Ureter (tissue), 1 donor: ENCODE measurements at regions not wholly inside any gene's neighbourhood (a gene's known extent, or its start where the extent isn't known, plus 50 kb on each side); places are given as distances from the start of the nearest gene placed in this dataset.

Experiments used
- DNase-seq: peaks from one replicate; pipeline ENCODE4 v3.0.0-alpha.2; 2020; ENCODE audit warnings: low spot score
- donor health status: DM: yes; HTN: yes; CAD: no.

DNA sequence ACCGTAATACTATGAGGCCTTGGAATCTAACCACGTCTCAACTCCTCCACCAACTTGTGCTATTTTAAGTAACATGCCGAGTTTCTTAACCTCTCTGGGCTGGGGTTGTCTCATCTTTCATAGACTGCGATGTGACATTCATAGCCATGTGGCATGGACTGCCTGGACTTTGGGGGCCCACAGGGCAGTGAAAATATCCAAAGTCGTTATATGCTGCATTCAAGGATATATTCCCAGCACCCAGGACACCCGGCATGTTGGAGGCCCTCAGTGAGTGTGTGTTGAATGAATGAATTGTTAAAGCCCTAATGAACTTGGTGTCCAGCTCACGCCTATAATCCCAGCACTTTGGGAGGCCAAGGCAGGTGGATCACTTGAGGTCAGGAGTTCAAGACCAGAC lies 203.1 kb downstream of the CBLN1 start:
- no peak for DNase-seq

DNA sequence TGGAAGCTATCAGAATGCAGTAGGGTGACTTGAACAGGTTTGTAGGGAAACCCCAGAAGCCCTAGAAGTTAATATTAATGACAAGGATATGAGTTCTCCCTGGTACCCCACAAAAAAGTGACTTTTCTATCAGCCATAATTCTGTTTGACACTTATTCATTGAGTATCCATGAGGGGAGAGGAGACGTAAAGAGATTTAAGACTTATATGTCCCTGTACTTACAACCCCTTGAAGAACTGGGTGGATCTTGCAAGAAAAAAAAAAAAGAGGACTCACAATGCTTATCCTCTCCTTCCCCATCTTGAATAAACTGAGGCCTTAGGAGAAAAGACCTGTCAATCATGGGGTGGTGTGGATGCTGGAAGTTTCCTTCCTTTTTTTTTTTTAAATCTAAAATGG lies 203.5 kb downstream of the CBLN1 start:
- no peak for DNase-seq

DNA sequence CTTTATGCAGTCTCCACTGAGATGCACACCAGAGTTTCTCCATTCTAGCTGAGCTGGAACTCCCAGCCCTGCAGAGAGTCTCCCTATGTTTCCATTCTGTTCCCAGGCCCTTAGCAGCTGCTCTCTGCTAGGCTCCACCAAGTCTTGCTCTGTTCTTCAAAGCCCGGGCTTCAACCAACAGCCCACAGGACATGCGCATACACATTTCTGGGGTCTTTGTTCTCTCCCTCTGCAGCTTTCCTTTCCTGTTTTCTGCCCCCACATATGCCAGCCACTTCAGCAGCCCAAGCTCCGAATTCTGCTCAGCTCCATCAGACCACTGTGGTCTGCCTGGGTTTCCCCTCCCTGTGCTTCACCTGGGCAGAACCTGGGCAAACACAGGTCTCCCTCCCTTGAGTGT lies 205.9 kb downstream of the CBLN1 start:
- DNase-seq: no peak

DNA sequence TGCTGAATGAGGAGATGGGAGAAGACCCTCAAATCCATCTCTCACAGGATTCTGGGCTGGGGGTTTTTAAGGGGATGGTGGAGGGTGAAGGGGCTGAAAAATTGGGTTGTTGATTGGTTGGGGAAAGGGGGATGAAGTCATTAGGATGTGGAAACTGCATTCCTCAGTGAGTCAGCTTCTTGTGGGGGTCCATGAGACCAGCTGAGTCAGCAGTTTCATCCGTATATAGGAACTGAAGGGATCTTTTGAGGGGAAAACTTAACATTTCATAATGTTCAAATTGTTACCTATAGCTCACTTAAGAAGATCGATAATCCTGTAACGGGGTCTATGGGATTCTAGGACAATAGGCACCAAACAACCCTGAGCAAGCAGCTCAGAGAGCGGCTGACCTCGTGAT lies 213.4 kb downstream of the CBLN1 start:
- DNase-seq: no peak

DNA sequence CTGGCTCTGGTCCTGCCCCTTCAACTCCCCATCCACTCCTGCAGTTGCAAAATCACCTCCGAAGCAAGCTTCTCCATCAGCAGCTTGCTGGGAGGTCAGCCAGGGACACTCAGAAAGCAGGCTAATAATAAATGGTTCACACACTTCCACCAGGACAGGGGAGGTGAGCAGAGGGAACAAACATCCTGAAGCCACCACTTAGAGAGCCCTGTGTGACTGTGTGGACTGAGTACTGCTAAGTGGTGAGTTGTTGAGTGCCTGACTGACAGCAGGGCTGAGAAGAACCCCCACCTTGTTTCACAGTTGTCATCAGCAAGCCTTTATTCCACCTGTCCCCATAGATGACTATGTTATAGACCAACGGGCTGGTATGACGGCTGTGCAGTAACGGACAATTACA lies 213.9 kb downstream of the CBLN1 start:
- no peak for DNase-seq

DNA sequence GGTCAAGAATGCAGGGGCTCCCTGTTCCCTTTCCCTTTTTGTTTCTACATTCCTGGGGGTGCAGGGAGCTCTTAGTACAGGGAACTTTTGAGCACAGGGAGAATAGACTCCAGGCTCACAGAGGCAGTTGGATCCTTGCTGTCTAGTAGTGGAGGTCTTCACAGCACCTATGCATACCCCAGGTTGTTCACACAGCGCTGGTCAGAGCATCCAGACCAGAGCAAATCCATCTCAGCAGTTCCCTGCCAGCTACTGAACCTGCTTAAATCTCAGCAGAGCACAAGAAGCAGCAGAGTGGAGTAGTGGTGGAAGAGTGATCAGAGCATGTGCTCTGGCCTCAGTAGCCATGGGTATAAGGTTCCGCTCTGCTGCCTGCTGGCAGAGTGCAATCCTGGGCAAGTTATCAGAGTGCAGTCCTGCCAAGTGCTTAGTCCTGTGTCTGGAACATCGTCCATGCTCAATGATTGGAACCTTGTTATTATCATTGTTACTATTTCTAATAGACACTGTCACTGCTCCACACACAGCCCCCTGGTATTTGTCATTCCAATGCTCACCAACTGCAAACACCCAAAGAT lies 220.4 kb downstream of the CBLN1 start:
- DNase-seq: no peak

DNA sequence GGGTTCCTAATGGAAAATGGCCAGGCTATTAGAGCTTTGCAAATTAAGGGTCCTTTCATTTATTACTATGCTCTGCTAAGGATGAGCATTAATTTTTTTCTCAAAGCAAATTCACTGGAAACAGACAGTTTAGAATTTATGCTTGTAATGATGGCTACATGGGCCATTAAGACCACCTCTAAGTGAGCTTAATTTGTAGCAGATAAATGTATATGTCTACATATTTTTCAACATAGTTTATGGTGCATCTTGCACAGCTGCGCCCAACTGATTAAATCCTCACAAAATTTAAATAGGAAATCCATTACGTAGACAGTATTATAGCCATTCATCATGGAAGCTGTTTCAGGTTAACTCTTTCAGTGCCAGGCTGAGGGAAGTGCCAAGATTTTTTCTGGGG lies 220.9 kb downstream of the CBLN1 start:
- DNase-seq: no peak

DNA sequence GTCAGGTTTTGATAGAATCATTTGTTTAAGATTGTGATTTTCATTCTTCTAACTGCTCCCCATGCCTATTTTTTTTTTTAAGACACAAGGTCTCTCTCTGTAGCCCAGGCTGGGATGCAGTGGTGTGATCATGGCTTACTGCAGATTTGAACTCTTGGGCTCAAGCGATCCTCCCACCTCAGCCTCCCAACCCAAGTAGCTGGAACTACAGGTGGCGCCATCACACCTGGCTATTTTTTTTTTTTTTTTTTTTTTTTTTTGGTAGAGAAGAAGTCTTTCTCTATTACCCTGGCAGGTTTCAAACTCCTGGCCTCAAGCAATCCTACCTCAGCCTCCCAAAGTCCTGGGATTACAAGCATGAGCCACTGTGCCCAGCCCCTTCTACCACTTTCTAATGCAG lies 223.3 kb downstream of the CBLN1 start:
- no peak for DNase-seq

DNA sequence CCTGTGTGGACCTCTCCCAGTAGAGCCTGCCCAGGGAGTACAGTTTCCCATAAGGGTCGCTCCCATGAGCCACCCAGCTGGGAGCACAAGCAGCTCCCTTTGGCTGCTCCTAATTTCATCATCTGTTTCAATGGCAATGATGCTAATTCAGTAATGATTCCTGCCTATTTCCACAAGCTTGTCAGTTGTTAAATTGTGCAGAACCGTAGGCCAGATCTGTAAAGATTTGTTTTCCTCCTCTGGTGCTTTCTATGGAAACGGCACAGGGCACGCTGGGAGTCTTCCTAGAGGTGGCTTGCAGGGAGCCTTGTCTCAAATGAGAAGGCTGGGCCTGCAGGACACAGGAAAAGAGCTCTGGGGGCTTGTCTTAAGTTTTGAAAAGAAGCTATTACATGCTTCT lies 223.7 kb downstream of the CBLN1 start:
- DNase-seq: no peak

DNA sequence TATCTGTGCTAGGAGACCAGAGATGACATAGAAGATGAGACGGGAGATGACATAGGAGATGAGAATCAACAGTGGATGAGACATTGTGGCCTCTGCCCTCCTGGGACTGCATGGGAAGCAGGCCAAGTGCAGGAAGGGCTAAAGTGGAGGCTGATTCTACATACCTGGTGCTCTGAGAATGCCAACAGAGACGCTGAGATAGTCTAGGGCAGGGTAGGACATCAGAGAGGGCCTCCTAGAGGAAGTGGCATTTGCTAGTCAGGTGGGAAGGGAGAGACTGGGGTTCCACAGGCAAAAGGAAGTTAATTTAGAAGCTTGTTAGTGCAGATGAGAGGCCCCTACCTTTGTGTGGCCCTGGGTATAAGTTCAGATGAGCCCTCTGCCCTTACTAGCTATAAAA lies 224.2 kb downstream of the CBLN1 start:
- DNase-seq: no peak

DNA sequence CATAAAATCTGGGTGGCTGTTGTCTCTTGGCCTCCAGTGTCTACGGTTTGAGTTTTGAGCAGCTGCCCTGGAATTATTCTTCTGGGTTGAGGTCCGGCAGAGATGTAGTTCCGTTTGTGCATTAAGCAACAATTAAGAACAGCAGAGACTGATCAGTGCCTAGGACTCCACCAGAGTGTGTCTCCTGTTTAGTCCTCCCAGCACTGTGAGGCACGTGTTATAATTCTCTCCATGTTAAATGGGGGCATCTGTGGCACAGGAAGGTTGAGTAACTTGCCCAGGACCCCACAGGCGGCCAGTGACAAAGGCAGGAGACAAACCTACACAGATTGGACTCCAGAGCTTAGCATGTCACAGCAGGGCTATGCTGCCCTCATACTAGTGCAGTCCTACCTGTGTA lies 225.1 kb downstream of the CBLN1 start:
- no peak for DNase-seq

DNA sequence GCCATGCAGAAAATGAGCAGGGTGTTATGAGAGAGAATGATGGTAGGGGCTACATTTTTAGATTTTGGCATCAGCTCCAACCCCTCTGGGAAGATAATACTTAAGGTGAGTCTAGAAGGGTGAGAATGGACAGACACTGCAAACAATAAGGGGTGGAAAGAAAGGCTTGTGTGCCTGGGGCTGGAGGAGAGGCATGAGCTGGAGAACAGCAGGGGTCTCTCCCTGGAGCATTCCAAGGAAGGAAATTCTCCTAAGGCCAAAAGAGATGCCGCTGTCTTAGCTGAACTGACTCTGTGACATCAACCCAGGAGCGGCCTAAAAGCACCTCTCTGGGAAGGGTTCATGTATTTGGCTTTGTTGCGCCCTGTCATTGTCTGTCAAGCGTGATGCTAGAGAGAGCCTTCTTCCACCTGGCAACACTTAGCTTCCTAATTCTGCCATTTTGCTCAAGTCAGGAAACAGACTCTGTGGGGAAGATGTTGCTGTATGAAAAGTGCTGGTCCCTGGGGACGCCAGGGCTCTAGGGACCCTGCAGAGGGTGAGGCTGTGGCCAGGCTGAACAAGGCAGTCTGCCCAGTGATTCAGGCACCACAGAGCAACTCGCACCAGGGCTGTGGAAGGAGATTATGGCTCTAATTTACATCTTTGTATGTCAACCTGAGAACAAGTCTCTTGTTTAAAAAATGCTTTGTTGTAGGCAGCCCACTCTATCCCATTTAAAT lies 225.7 kb downstream of the CBLN1 start:
- DNase-seq: no peak

DNA sequence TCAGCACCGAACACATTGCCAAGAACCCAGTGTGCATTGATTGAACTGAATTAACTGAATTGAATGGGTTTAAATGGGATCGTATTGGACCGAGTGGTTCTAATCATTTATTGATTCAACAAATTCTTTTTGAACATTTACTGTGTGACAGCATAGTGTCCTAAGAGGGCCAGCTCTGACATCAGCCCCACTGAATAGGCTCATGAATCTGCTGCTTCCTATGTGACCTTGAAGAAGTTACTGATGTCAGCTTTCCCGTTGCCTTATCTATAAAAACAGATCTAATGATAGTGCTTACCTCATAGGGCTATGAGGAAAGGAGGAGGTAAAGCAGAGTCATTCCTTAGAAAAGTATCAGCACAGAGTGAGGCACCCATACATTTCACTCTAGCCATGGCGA lies 226.3 kb downstream of the CBLN1 start:
- no peak for DNase-seq

DNA sequence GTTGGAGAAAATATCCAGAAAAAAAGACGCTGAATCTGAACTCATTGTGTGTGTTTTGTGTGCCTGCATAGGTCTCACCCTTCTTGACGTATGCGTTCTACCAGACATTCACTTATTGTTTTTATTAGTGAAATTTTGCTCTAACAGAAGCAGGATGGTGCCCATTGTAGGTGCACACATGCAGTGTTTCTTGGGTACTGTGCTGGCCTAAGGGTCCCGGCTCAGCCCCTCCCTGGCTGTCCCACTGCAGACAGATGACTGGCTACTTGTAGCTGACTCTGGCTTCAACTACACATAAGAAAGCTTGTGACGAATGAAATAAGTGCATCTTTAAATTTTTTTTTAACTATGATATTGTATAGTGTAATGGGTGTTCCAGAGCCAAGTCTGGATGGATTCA lies 227.0 kb downstream of the CBLN1 start:
- no peak for DNase-seq

DNA sequence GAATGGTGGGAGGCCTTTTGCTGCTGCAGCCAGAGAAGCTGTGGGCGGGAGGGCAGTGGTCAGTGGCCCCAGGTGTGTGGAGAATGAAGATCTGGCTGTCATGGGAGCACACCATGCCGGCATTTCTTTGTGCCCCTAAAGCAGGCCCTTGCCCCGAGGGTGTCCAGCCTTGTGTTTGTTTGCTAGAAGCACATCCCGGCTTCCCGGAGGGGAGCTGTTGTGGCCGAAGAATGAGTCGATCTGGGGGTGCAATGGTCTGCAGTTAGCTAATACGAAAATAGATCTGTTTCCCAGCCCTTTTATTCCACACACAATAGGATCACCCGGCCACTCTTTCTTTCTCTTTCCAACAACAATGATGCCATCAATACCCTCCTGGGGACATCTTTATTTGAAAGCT lies 228.8 kb downstream of the CBLN1 start:
- DNase-seq: no peak

DNA sequence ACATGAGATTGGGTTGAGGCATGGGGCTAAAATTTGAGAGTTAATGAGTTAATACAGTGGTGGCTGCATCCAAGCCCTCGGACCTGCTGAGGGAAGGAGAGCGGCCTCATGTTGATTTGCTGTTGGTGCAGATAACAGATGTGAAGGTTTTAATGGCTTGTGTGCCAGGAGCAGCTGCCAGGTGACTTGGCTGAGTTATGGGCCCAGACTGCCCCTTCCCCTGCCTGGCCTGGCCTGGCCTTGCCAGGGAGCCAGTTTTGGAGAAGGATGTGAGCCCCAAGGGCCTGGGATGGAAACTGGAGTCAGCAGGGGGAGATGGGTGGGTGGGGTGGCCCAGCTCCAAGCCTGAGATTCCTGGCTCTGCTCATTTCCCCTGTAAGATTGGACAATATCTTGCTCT lies 230.1 kb downstream of the CBLN1 start:
- DNase-seq: no peak

DNA sequence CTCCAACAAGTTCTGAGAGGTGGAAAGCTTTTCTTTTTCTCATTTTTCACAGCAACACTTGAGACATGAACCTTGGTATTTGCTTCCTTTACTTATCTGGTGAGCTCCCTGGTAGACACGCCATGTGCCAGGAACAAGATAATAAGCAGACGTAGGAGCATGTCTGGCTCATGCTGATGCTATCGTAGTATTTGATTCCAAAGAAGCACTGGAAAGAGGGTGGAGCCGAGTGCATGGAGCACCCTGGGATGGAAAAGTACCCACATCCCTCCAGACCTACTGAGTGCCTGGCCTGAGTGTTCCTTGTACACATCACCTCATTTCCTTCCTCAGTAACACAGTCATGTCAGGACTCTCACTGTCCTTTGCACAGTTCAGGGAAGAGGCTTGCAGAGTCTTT lies 231.0 kb downstream of the CBLN1 start:
- no peak for DNase-seq

DNA sequence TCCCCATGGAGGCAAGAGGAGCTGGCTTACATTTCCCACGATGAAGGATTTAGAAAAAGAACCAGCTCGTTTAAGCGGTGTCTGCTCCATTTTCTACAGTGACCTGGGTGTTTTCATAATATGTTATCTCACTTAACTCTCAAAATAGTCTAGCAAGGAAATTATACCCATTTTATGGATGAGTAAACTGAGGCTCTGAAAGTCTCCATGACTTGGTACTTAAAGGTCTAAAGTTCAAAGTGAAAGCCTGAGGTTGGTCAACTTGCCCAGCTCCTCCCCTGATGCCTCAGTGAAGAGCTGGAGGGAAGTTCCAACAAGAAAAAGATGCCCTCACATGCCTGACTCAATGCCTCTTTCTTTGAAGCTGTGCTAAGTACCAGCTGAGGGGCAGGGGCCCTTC lies 232.0 kb downstream of the CBLN1 start:
- no peak for DNase-seq

DNA sequence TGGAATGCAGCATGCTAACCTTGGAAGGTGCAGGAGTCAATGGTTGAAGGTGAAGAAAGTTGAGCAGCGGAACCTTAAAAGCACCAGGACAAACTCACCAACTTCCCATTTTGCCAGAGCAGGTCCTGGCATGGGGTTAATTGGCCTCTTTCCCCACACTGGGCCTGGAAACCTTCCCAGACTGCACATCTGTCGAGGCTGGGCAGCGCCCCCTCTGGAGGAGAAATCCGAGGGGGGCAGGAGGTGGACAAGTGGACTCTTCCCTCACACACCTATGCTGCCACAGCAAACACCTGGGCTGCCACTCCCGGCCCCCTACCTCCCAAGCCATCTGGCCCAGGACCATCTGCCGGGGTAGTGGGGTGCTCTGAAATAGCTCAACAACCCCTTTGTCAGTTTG lies 232.4 kb downstream of the CBLN1 start:
- no peak for DNase-seq

DNA sequence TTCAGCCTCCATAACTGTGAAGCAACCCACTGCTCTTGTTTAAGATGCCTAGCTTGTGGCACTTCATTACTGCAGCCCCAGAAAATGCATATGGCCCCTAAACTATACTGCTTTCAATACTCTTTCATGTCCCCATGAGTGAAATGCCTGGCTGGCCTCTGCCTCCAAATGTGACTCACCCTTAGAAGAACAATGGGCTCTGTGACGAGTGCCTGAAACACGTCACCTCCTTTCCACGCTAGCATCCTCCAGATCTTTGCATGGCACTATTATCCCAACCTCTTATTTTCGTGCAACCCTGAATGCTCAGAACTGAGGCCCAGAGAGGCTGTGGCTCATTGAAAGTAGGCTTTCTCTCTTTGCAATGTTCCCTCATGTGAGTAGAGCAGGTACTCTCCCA lies 233.1 kb downstream of the CBLN1 start:
- no peak for DNase-seq

DNA sequence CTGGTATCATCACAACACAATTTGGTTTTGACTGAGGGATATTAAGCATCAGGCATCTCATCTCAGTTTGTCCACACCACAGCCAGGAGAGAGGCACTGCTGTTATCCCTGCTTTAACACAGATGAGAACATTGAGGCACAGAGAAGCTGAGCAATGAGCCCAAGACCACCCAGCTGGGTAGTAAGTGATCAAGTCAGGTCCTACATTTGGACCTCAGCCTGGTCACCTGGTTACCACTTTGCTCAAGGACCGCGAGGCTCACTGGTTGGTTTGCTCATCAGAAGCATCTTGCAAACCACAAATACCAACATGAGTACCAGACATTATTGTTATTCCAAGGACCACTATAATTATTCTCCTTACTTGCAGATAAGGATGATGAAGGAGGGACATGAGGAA lies 245.5 kb downstream of the CBLN1 start:
- DNase-seq: no peak

DNA sequence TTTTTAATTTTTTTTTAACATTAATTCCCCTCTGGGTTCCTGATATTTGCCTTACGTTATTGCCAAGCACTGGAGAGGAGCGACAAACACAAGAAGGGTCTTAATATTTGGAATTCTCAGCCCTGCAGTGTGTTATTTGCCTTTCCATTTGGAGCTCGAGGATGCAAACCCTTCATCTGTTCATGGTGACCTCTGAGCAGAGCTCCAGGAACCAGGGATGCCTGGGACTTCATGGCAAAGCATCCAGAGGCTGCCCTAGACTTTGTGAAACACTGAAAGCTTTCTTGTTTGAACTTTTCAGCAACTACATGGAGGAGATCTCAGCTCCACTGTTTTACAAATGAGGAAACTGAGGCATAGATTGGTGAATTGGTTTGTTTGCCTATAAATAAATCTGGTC lies 254.2 kb downstream of the CBLN1 start:
- no peak for DNase-seq

DNA sequence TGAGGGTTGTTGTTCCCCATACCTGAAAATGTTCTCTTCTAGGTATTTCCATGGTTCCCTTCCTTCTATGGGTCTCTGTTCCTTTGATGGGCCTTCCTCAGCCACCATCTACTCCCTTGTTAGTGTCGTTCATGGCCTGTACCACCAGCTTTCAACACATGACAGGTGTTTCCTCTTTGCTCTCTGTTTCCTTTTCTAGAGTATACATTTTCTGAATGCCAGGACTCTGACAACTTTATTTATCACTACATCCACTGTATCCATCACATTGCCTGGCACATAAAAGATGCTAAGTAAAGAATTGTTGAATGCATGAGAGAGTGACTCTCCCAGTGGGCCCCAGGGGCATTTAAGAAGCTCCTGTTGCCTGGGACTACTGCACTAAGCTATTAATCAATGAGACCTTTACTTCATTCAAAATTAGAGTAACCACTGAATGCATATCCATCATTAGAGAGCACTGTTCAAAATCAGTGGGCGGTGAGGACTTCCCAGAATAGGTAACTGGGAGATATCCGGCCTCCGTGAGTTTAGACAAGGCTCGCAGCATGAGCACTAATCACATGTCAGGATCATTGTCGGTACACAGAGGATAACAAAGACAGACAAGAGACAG lies 255.0 kb downstream of the CBLN1 start:
- DNase-seq: no peak

DNA sequence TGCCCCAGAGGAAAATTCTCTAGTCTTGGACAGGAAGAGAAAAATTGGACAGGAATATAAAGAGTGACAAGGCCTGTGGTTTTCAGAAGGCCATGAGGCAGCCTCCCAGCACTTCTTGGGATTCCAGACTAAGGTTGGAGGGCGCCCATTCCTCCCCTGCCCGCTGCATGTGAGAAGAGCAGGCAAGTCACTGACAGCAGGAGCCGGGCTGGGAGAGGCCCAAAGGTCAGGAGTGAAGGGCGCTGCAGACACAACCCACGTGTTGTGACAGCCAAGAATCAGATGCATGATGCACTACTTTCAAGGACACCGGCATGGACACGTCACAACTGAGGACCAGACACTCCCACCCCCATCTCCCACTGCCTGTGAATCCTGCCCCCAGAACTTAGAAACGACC lies 256.7 kb downstream of the CBLN1 start:
- DNase-seq: no peak
